Mucosa of descending colon (tissue), 3 donors: ENCODE measurements at regions not wholly inside any gene's neighbourhood (a gene's known extent, or its start where the extent isn't known, plus 50 kb on each side); places are given as distances from the start of the nearest gene placed in this dataset.

ENCODE experiments used
- ATAC-seq: fragments of 200-7000 bp; cut with Tn5 transposase; one replicate; pipeline ENCODE4 v1.9.1; 2020; ENCODE audit warnings: mild to moderate bottlenecking, moderate library complexity
- DNase-seq, 3 donors: peaks; one replicate each; pipeline ENCODE4 v3.0.0-alpha.2; 2020
- H3K36me3 ChIP-seq: fragments of 200-600 bp; one replicate; pipeline ENCODE4 v1.8.0; 2021; ENCODE audit warnings: low read depth, mild to moderate bottlenecking
- H3K4me1 ChIP-seq: fragments of 200-600 bp; one replicate; pipeline ENCODE4 v1.8.0; 2021; ENCODE audit warnings: low read depth, mild to moderate bottlenecking
- H3K4me3 ChIP-seq: fragments of 200-600 bp; one replicate; pipeline ENCODE4 v1.8.0; 2021; ENCODE audit warnings: mild to moderate bottlenecking
- H3K9me3 ChIP-seq: fragments of 200-600 bp; one replicate; pipeline ENCODE4 v1.8.0; 2021; ENCODE audit warnings: mild to moderate bottlenecking
- intact Hi-C, 2 donors: fragments of 100-400 bp; cut with DNase I in 1 of 2; cut with micrococcal nuclease in 1 of 2; formaldehyde crosslinking; loops; one replicate each; pipeline versions ENCODE4 v1.11.0 to v1.11.1; 2022; cut with DNase I, micrococcal nuclease
- TF ChIP-seq, protein P1 (sequence below): fragments of 200-600 bp; IDR thresholded peaks from one replicate; pipeline ENCODE4 v1.8.0; 2022; ENCODE audit warnings: antibody characterized with exemption, mild to moderate bottlenecking
- donor health status: DM: no; HTN: no; CAD: no; lungs with moderate emphysema.
- donor health status: DM: no; HTN: no; CAD: no.
- donor health status: DM: no; HTN: yes; CAD: no.

DNA sequence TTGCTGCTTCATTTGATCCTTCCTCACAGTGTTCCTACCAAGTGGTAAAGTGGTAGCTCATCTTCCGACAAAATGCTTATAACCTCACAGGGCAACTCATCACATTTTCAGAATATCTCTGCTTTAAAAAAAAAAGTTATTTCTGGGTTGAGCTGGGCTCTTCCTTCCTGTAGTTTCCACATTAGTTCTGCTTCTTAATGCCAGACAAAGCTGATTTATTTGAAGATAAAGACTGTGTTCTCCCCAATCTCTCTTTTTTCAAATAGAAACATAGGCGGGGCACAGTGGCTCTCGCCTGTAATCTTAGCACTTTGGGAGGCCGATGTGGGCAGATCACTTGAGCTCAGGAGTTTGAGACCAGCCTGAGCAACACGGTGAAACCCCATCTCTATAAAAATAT is 273.1 kb downstream of the ACTL7B start:
- intact Hi-C loops = no loop called here
- H3K36me3 ChIP-seq = no peaks in the 10 kb centered on the region
- H3K4me3 ChIP-seq = no peak overlapping the region
- no peaks in the 10 kb centered on the region for H3K9me3 ChIP-seq
- ATAC-seq (no peak), DNase-seq (no peak)
- TF ChIP-seq, protein P1, sequence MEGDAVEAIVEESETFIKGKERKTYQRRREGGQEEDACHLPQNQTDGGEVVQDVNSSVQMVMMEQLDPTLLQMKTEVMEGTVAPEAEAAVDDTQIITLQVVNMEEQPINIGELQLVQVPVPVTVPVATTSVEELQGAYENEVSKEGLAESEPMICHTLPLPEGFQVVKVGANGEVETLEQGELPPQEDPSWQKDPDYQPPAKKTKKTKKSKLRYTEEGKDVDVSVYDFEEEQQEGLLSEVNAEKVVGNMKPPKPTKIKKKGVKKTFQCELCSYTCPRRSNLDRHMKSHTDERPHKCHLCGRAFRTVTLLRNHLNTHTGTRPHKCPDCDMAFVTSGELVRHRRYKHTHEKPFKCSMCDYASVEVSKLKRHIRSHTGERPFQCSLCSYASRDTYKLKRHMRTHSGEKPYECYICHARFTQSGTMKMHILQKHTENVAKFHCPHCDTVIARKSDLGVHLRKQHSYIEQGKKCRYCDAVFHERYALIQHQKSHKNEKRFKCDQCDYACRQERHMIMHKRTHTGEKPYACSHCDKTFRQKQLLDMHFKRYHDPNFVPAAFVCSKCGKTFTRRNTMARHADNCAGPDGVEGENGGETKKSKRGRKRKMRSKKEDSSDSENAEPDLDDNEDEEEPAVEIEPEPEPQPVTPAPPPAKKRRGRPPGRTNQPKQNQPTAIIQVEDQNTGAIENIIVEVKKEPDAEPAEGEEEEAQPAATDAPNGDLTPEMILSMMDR = no peak
- no peaks in the 10 kb centered on the region for H3K4me1 ChIP-seq

DNA sequence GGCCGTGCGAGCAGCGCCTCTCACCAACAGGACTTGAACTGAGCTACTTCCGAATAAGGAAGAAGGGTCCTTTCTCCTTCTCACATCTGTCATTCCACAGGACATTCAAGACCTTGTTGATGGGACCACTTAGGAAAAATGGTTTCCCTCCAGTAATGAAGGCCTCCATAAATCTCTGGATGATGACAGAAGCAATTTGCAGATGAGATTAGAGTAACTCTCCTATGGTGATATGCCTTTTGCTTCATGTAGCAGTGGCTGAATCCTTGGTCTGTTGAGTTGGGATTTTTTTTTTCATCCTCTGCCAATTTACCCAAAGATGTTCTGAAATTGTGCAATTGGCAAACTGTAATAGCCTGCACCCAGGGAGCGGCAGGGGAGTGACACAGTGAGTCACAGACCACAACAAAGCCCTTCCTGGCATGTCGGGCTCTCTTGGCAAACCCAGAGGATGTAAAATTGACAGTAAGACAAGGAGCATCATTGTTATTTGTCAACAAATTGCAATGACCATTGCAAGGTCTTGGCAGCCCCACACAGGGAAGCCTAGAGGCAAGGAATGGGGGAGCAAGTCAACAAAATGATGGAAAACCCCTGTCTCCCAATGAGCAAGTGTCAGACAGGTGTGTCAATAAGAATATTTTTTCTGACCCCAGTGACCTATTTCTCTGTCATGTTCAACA is 275.9 kb downstream of the ACTL7B start:
- intact Hi-C loops = no loop called here
- no peak overlapping the region for H3K4me3 ChIP-seq
- TF ChIP-seq, protein P1 = no peak
- H3K4me1 ChIP-seq = no peaks in the 10 kb centered on the region
- peak in 1 of 3 donors; percentile 48 for DNase-seq
- no peaks in the 10 kb centered on the region for H3K36me3 ChIP-seq
- peak; percentile 92 for ATAC-seq
- H3K9me3 ChIP-seq = no peaks in the 10 kb centered on the region

DNA sequence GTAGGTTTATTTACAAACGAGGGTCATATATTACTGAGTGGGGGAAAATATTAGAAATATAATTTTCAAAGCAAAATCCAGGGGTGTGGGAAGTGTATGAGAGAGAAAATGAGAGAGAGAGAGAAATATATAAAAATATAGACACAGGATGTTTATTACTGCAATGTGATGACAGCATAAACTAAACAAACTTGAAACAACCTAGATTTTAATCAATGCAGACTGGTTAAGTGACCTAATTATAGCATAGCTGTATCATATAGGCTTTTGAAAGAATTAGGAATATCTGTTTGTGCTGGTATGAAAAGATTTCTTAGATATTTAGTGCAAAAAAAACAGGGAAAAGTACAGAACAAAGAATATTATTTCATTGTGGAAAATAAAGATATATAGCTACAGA is 280.5 kb downstream of the ACTL7B start:
- no peaks in the 10 kb centered on the region for H3K9me3 ChIP-seq
- no peak for ATAC-seq
- TF ChIP-seq, protein P1 = no peak

DNA sequence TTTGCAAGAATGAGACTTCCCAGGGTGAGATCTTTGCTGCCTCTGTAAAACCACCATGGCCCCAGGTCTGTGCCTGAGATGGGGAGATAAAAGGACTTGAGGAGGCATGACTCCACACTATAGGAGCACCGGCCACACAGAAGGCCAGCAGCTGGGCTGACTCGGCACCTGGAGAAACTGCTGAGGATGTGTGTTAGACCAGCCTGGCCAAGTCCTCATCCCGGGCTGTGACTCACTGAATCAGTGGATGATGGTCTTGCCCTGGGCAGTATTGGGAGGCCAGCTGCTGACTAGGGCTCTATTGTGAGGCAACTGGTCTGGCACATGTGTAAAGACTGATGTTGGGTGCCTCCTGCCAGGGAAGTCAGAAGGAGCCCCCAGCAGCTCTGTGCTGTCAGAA is 286.2 kb downstream of the ACTL7B start:
- Histone ChIP-seq H3K4me1 (no peaks in the 10 kb centered on the region), H3K4me3 (no peak overlapping the region), H3K9me3 (no peaks in the 10 kb centered on the region), H3K36me3 (no peaks in the 10 kb centered on the region)
- DNase-seq (no peak), ATAC-seq (no peak)
- TF ChIP-seq, protein P1 = no peak
- intact Hi-C loops = loop anchor here in 1 of 2 donors (5.0 kb wide), 1 partner anchor 1087 kb away; no protein-coding TSS in a partner anchor

More for the DNA sequence above, 280.5 kb downstream of the ACTL7B start:
- Histone ChIP-seq H3K4me3 (no peak overlapping the region), H3K4me1 (no peaks in the 10 kb centered on the region), H3K36me3 (no peaks in the 10 kb centered on the region)
- intact Hi-C loops = no loop called here
- DNase-seq = no peak

DNA sequence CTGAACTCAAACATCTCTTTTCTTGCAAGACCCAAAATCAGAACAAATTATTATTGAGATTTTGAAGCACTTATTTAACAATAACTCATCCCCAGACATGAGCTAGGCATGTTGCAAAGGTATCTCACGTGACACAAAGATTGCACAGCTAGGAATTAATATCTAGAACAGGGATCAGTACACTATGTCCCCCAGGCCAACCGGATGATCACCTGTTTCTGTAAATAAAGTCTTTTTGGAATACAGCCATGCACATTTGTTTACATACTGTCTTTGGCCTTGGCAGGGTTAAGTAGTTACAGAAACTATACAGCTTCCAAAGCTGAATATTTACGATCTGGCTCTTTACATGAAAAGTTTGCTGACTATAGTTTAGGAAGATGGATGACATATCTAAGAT is 287.7 kb downstream of the ACTL7B start:
- ATAC-seq = peak; percentile 34
- H3K4me3 ChIP-seq = no peak overlapping the region
- no peak for DNase-seq
- no peaks in the 10 kb centered on the region for H3K36me3 ChIP-seq
- no peaks in the 10 kb centered on the region for H3K9me3 ChIP-seq
- intact Hi-C loops = loop anchor here in 1 of 2 donors (5.0 kb wide), 1 partner anchor 1086 kb away; no protein-coding TSS in a partner anchor
- no peaks in the 10 kb centered on the region for H3K4me1 ChIP-seq
- TF ChIP-seq, protein P1 = no peak
